Adrenal gland (tissue), 9 donors: ENCODE measurements at regions not wholly inside any gene's neighbourhood (a gene's known extent, or its start where the extent isn't known, plus 50 kb on each side); places are given as distances from the start of the nearest gene placed in this dataset.

Source experiments
- DNase-seq, 7 donors: peaks; one replicate each; pipeline ENCODE4 v3.0.0-alpha.2; 2019 to 2020
- H3K27ac ChIP-seq, 5 donors: fragments of 200-600 bp; sonication (generic) in 4 of 5; 1 replicate in 3 of 5; 2 replicates in 2 of 5; pipeline versions ENCODE4 v1.5.1 to v1.8.0; 2016 to 2020; ENCODE audit warnings: mild to moderate bottlenecking in 1 of 5
- H3K27me3 ChIP-seq: fragments of 200-600 bp; 2 replicates; pipeline ENCODE4 v1.8.0; 2021
- H3K36me3 ChIP-seq, 2 donors: fragments of 200-600 bp; replicated peaks in 1 of 2; 1 replicate in 1 of 2; 2 replicates in 1 of 2; pipeline versions ENCODE4 v1.5.1 to v1.8.0; 2018 to 2022
- H3K4me1 ChIP-seq, 2 donors: fragments of 200-600 bp; replicated peaks in 1 of 2; 1 replicate in 1 of 2; 2 replicates in 1 of 2; pipeline versions ENCODE4 v1.5.1 to v1.8.0; 2018 to 2021
- H3K4me3 ChIP-seq, 4 donors: fragments of 200-600 bp; sonication (generic) in 3 of 4; one replicate each; pipeline ENCODE4 v1.5.1; 2016 to 2018
- H3K9me3 ChIP-seq, 3 donors: fragments of 200-600 bp; sonication (generic) in 1 of 3; replicated peaks in 1 of 3; 1 replicate in 2 of 3; 2 replicates in 1 of 3; pipeline versions ENCODE4 v1.5.1 to v1.8.0; 2016 to 2021
- POLR2A ChIP-seq, 2 donors: fragments of 450-650 bp; IDR thresholded peaks; one replicate each; pipeline ENCODE4 v1.6.1; 2017; ENCODE audit warnings: antibody characterized with exemption in 2 of 2, mild to moderate bottlenecking in 2 of 2, moderate library complexity in 1 of 2
- WGBS, 4 donors: extraction: QIAGEN DNeasy Blood & Tissue Kit in 2 of 4; methylation state at CpG; one replicate each; pipeline versions ENCODE4 v1.1.5 to v1.1.7; 2013 to 2017; 5-methylcytosine and 5-hydroxymethylcytosine counted together
- intact Hi-C, 2 donors: fragments of 100-400 bp; cut with DNase I; formaldehyde crosslinking; loops; one replicate each; pipeline versions ENCODE4 v1.14.1 to v1.15.0; 2022 to 2023
- TF ChIP-seq, protein P1 (sequence below), 6 experiments: fragments of 450-650 bp in 4 of 6; fragments of 200-600 bp in 2 of 6; sonication (generic) in 1 of 6; IDR thresholded peaks; 1 replicate in 5 of 6; 2 replicates in 1 of 6; pipeline versions ENCODE4 v1.5.1 to v1.8.0; 2016 to 2021; ENCODE audit warnings: antibody characterized with exemption in 6 of 6, mild to moderate bottlenecking in 2 of 6, moderate library complexity in 1 of 6
- donor health status: healthy with polysubstance abuse.
- donor health status: Bipolar disorder and iron deficiency.
- donor health status: DM: yes; HTN: yes; CAD: no.
- donor health status: DM: no; HTN: no; CAD: no.
- donor health status: DM: no; HTN: no; CAD: no.

GRCh38 chr9:106405871-106406435 is 457.0 kb upstream of the ZNF462 start:
- Histone ChIP-seq H3K36me3 (no peaks in the 10 kb centered on the region), H3K9me3 (no peaks in the 10 kb centered on the region), H3K27me3 (no peaks in the 10 kb centered on the region), H3K4me3 (no peak overlapping the region), H3K27ac (no peak overlapping the region), H3K4me1 (no peaks in the 10 kb centered on the region)
- intact Hi-C loops = no loop called here
- TF ChIP-seq, protein P1, sequence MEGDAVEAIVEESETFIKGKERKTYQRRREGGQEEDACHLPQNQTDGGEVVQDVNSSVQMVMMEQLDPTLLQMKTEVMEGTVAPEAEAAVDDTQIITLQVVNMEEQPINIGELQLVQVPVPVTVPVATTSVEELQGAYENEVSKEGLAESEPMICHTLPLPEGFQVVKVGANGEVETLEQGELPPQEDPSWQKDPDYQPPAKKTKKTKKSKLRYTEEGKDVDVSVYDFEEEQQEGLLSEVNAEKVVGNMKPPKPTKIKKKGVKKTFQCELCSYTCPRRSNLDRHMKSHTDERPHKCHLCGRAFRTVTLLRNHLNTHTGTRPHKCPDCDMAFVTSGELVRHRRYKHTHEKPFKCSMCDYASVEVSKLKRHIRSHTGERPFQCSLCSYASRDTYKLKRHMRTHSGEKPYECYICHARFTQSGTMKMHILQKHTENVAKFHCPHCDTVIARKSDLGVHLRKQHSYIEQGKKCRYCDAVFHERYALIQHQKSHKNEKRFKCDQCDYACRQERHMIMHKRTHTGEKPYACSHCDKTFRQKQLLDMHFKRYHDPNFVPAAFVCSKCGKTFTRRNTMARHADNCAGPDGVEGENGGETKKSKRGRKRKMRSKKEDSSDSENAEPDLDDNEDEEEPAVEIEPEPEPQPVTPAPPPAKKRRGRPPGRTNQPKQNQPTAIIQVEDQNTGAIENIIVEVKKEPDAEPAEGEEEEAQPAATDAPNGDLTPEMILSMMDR (IDR thresholded peaks at IDR 0.05) = no peak
- no peak for TF ChIP-seq POLR2A (IDR thresholded peaks at IDR 0.05)
- 66 to 71% (median 69%) methylated on average over 2 of the region's 2 CpGs for WGBS, 4 donors
- no peak for DNase-seq

DNA sequence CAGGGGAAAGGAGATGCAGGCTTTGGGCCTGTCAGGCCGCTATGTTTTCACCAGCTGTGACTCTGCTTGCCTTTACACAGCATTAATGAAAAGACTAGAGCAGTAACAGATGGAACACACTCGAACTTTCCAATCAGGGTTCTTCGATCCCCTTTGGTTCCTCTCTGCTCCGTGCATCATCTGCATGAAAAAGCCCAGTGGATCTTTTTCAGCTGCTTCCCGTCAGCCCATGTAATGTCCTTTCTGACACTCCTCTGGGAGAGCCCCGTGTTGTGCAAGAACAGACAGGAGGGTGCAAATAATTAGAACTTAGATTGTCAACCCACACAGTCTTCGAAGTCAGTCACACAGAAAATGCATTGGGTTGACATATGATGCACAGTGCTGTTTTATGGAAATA is 448.9 kb upstream of the ZNF462 start:
- H3K36me3 ChIP-seq = no peaks in the 10 kb centered on the region
- WGBS, 4 donors = 76 to 84% (median 82%) methylated on average over 7 of the region's 7 CpGs
- H3K4me3 ChIP-seq = no peak overlapping the region
- TF ChIP-seq, protein P1 (IDR thresholded peaks at IDR 0.05) = no peak
- no peak for TF ChIP-seq POLR2A (IDR thresholded peaks at IDR 0.05)
- no peak for DNase-seq
- no peaks in the 10 kb centered on the region for H3K4me1 ChIP-seq
- no peak overlapping the region for H3K27ac ChIP-seq
- intact Hi-C loops = no loop called here
- no peaks in the 10 kb centered on the region for H3K9me3 ChIP-seq
- H3K27me3 ChIP-seq = no peaks in the 10 kb centered on the region

DNA sequence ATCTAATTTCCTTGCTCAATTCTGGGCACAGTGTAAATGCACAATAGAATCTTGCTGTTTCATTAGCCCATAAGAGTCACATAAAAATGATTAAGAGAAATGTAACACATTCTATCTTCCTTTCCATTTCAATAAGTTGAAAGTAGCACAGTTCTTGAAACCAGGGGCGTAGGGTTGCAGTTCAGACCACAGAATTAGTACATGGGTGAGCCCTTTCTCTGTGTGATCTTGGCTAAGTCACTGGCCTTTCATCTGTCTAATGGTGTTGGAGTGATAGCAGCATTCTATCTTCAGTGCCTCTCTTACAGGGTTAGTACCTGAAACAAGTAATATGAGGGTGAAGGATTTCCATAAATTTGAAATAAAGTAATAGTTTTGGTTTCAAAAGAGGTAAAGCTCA is 445.3 kb upstream of the ZNF462 start:
- 92 to 100% (median 92%) methylated on average over 1 of the region's 1 CpG for WGBS, 4 donors
- Histone ChIP-seq H3K36me3 (no peaks in the 10 kb centered on the region), H3K4me3 (no peak overlapping the region), H3K4me1 (no peaks in the 10 kb centered on the region), H3K9me3 (no peaks in the 10 kb centered on the region), H3K27me3 (no peaks in the 10 kb centered on the region), H3K27ac (no peak overlapping the region)
- intact Hi-C loops = no loop called here
- DNase-seq = no peak
- TF ChIP-seq, protein P1 (IDR thresholded peaks at IDR 0.05) = no peak
- TF ChIP-seq POLR2A (IDR thresholded peaks at IDR 0.05) = no peak

GRCh38 chr9:106419829-106420228 is 443.1 kb upstream of the ZNF462 start:
- Histone ChIP-seq H3K36me3 (no peaks in the 10 kb centered on the region), H3K4me3 (no peak overlapping the region), H3K27me3 (no peaks in the 10 kb centered on the region), H3K27ac (no peak overlapping the region), H3K4me1 (no peaks in the 10 kb centered on the region), H3K9me3 (no peaks in the 10 kb centered on the region)
- 67 to 75% (median 72%) methylated on average over 3 of the region's 3 CpGs for WGBS, 4 donors
- DNase-seq = no peak
- intact Hi-C loops = no loop called here
- TF ChIP-seq POLR2A (IDR thresholded peaks at IDR 0.05) = no peak
- TF ChIP-seq, protein P1 (IDR thresholded peaks at IDR 0.05) = no peak
